GM21360 (cell line): ENCODE measurements at regions not wholly inside any gene's neighbourhood (a gene's known extent, or its start where the extent isn't known, plus 50 kb on each side); places are given as distances from the start of the nearest gene placed in this dataset.
"Not testable (repeated sequence)": the region's sequence is repeated elsewhere in the genome, so short reads cannot be mapped to it uniquely, and the experiment has no call there.

Experiments
- ATAC-seq: cut with Tn5 transposase; IDR thresholded peaks from one replicate; pipeline ENCODE4 v1.9.1; 2021; ENCODE audit warnings: mild to moderate bottlenecking, moderate library complexity; ENCODE audit not compliant: unreplicated experiment

DNA sequence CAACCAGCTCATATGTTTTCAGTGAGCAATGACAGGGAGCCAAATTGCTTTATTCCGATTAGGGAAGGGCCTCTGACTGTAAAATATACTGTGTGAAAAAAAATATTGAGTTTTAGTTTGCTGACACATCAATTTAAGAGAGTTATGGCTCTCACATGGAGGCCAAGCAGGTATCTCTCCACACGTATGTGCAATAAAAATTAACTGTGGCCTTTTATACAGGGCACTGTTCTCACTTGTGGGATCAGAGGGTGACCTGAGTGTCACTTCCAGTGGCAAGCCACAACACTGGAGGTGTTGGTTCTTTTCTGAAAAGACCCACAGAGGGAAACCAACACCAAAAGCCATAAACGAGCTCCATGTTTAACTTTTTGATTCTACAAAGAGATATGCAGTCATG is 462.8 kb downstream of the MID1IP1 start:
- no peak for ATAC-seq

DNA sequence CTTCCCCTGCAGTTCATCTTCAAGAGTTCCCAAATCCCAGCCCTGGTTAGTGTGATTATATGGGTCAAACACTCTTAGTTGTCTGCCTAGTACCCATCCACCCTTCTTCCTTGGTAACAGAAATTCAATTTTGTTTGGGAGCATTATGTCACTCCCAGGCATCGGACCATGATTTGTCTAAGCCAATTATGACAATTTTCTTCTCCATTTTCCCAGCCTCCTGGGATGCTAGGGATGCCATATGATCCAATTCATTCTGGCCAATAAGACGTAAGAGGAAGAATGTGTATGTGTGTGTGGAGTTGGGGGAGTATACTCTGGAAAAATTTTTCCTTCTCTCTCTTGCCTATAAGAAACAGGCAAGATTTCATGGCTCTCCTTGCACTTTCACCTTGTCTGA is 465.9 kb downstream of the MID1IP1 start:
- ATAC-seq, result no peak

GRCh38 chrX:39268207-39268606 is 466.9 kb downstream of the MID1IP1 start:
- ATAC-seq, result no peak

DNA sequence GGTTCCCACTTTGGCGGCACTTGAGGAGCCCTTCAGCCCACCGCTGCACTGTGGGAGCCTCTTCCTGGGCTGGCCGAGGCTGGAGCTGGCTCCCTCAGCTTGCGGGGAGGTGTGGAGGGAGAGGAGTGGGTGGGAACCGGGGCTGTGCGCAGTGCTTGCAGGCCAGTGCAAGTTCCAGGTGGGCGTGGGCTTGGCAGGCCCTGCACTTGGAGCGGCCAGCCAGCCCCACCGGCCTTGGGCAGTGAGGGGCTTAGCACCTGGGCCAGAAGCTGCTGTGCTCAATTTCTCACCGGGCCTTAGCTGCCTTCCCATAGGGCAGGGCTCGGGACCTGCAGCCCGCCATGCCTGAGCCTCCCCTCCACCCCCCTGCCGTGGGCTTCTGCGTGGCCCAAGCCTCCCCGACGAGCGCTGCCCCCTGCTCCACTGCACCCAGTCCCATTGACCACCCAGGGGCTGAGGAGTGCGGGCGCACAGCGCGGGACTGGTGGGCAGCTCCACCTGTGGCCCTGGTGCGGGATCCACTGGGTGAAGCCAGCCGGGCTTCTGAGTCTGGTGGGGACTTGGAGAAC is 474.3 kb downstream of the MID1IP1 start:
- ATAC-seq, result no peak

DNA sequence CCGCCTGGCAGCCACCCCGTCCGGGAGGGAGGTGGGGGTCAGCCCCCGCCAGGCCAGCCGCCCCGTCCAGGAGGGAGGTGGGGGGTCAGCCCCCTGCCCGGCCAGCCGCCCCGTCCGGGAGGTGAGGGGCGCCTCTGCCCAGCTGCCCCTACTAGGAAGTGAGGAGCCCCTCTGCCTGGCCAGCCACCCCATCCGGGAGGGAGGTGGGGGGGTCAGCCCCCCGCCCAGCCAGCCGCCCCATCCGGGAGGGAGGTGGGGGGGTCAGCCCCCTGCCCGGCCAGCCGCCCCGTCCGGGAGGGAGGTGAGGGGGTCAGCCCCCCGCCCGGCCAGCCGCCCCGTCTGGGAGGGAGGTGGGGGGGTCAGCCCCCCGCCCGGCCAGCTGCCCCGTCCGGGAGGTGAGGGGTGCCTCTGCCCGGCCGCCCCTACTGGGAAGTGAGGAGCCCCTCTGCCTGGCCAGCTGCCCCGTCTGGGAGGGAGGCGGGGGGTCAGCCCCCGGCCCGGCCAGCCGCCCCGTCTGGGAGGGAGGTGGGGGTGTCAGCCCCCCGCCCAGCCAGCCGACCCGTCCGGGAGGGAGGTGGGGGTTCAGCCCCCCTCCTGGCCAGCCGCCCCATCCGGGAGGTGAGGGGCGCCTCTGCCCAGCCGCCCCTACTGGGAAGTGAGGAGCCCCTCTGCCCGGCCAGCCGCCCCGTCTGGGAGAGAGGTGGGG is 476.6 kb downstream of the MID1IP1 start:
- not testable (repeated sequence) for ATAC-seq

- no peak for ATAC-seq
Measured at GRCh38 chrX:39283239-39283638, 482.0 kb downstream of the MID1IP1 start.

DNA sequence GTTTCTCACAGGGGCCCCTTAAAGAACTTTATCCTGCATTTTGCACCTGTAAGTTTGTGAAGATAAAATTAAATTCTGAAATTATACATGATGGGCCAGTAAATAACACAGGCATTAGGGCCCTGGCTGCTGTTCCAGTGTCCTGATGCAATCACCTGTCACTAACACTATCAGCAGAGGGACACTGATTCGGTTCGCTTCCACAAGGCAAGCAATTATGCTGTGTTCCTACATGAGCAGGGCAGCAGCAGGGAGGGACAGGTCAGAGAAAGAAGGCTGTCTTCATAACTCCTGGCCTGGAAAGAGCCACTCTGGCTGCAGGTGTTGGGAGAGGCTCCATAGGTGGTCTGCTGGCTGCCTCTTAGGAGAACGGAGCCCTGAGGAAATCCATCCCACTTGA is 487.3 kb downstream of the MID1IP1 start:
- ATAC-seq, result no peak

- no peak for ATAC-seq
Measured at GRCh38 chrX:39289827-39290226, 488.6 kb downstream of the MID1IP1 start.

DNA sequence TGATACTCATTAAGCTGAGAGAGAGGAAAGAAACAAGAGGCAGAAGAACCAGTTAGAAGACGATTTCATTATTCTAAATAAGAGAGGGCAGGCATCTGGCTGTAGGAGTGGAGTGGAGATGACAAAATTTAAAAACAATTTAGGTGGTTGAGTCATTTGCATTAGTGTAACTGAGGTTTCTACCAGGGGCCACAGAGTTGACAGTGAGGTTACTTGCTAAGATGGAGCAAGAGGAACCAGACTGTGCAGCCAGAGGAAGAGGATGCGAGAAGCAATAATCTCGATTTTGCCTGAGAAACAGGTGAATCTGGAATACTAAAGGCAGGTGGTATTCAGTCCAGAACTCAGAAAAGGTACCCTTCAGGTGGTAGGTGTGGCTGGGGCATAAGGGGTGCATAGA is 491.9 kb downstream of the MID1IP1 start:
- ATAC-seq, result no peak

- ATAC-seq, result no peak
Measured at GRCh38 chrX:39296472-39296871, 495.2 kb downstream of the MID1IP1 start.

GRCh38 chrX:39298821-39299220 is 497.6 kb downstream of the MID1IP1 start:
- ATAC-seq, result no peak

DNA sequence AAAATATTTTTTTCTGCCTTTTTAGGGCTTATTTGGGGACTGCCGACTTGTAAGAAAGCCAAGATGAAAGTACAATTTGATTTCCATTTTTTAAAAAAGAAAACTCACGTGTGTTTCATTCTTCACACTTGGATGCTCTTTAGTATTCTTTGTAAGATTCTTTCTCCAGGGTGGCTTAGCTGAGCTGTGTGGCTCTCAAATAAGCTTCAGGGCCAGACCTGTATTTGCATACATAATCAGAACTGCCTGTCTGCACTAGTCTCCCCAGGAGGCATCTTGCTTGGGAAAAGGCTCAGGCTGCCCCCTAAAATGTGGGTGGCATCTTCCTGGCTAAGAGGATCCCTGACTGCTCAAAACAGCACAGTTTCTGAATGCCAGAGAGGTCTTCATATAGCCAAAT is 498.4 kb downstream of the MID1IP1 start:
- no peak for ATAC-seq

DNA sequence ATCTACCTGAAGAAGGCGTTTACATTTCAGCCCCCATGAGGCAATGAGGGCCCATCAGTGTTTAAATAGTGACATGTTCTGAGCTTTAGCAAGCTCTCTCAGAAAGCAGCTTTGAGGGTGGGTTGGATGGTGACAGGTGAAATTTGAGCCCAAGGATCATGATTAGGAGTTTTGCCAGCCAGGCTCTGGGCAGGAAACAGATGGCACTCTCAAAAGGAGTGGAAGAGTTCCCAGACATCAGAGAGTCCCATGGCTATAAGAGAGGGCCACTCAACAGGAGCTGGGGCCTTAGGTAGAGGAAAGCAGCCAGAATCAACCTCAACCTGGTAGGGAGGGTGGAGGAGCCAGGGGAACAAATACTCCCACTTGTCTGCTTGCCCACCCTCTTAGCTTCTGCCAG is 499.8 kb downstream of the MID1IP1 start:
- ATAC-seq, result no peak

GRCh38 chrX:39302838-39303237 is 501.6 kb downstream of the MID1IP1 start:
- ATAC-seq, result no peak

DNA sequence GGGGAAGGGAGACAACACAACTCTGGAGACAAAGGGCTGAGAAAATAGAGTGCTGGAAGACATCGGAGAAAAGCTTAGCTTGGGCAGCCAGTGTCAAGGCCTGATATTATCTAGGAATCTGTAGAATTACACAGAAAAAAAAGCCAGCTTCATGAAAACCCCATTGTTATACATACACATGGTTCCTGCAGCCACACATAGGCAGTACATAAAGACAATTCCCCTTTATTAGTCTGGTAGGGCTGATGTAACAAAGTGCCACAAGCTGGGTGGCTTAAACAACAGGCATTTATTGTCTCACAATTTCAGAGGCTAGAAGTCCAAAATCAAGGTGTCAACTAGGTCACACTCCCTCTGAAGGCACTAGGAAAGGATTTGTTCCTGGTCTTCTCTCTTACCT is 503.5 kb downstream of the MID1IP1 start:
- no peak for ATAC-seq

DNA sequence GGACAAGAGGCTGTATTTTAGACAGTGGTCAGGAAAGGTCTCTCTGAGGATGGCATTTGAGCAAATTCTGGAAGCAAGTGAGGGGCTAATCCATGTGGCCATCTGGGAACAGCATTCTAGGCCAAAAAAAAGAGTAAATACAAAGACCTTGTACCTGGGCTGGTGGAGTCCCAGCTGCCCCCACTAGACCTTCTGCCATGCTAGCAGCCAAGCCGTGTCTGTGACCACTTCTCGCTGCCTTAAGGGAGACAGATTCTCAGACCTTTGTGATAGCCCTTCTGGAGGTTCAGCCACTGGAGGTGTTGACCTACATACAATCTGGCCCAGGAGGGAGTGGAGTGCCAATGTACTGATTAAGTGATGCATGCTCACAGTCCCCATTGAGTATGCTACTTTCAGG is 506.2 kb downstream of the MID1IP1 start:
- no peak for ATAC-seq

- no peak for ATAC-seq
Measured at GRCh38 chrX:39308126-39308525, 506.9 kb downstream of the MID1IP1 start.

GRCh38 chrX:39309018-39309635 is 507.9 kb downstream of the MID1IP1 start:
- no peak for ATAC-seq

DNA sequence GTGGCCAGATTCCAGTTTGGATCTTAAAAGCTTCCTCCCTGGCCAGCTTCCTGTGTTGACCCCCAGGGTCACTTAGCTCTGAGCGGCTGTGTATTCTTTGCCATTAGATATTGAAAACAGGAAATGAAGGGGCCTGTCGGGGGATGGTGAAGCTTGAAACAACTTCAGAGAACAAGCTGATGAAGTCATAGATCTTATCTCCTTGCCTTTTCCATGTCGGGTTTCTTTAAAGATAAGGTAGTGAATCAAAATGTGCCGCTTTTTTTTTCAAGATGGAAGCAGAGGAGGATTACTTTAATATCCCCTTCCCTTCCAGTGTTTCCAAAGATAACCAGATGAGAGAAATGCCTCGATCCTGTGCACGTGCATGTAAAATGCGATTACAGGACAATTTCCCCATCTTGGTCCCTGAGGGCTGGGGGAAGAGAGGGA is 508.5 kb downstream of the MID1IP1 start:
- ATAC-seq, result no peak

DNA sequence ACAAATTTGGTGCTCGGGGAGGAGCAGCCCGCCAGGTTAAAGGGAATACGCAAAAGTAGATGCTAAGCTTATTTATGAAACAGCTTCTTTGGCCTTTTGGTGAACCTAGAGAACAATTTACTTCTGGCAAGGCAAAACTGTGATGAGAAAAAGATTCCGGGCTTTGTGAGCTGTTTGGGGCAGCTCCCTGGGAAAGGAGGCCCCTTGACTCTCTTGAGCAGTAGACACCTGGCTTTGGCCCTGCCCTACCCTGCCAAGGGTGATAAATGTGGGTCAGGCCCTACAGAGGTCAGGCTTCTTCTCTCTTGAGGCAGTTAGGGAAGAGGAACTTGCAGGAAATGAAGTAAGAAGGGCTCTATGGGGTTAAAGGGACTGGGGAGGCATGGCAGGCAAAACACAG is 509.6 kb downstream of the MID1IP1 start:
- ATAC-seq, result no peak

- ATAC-seq, result no peak
Measured at GRCh38 chrX:39311646-39312045, 510.4 kb downstream of the MID1IP1 start.

GRCh38 chrX:39313146-39313545 is 511.9 kb downstream of the MID1IP1 start:
- ATAC-seq, result no peak
